ENCODE measurements at regions not wholly inside any gene's neighbourhood (a gene's known extent, or its start where the extent isn't known, plus 50 kb on each side); places are given as distances from the start of the nearest gene placed in this dataset.

DNA sequence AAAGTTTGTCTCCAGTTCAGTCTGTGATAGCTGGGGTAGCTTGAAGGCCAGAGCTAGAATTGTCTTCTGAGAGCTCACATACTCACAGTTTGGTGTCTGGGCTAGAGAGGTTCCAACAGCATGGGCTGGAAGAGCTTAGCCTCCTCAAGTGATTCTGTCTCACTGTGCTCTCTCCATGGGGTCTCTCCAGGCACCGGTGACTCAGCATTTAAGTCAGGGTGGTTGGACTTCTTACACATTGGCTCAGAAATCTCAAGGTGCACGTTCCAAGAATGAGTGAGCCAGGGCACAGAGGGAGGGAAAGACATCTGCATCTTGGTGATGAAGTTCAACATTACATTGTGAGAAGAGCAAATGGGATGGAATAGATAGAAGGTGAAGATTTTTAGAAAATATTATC, 207.3 kb upstream of the DDX18 start:
- H3K36me3 Mint-ChIP-seq, result peaks cover 3% of the 10 kb centered on the region
- Histone ChIP-seq H3K79me2 (ENCODE audit: low read depth) (no peaks in the 10 kb centered on the region), H3K27ac (no peak overlapping the region), H3K4me3 (no peak overlapping the region), H3K9ac (no peak overlapping the region), H3K4me2 (no peak overlapping the region), H3K4me1 (peaks cover 8% of the 10 kb centered on the region), H4K20me1 (ENCODE audit: low read depth) (no peaks in the 10 kb centered on the region), H3K27me3 (no peaks in the 10 kb centered on the region), H3K36me3 (no peaks in the 10 kb centered on the region), H3F3A (ENCODE audit: low read depth) (no peaks in the 10 kb centered on the region), H3K9me3 (ENCODE audit: low read depth) (no peaks in the 10 kb centered on the region), H2AFZ (replicated peaks) (no peak overlapping the region)
- H3K9me3 Mint-ChIP-seq, result no peaks in the 10 kb centered on the region
- no peak for TF ChIP-seq EZH2phosphoT487 (IDR thresholded peaks at IDR 0.05)
- TF ChIP-seq EZH2 (IDR thresholded peaks at IDR 0.05), result no peak
- TF ChIP-seq, protein P1, sequence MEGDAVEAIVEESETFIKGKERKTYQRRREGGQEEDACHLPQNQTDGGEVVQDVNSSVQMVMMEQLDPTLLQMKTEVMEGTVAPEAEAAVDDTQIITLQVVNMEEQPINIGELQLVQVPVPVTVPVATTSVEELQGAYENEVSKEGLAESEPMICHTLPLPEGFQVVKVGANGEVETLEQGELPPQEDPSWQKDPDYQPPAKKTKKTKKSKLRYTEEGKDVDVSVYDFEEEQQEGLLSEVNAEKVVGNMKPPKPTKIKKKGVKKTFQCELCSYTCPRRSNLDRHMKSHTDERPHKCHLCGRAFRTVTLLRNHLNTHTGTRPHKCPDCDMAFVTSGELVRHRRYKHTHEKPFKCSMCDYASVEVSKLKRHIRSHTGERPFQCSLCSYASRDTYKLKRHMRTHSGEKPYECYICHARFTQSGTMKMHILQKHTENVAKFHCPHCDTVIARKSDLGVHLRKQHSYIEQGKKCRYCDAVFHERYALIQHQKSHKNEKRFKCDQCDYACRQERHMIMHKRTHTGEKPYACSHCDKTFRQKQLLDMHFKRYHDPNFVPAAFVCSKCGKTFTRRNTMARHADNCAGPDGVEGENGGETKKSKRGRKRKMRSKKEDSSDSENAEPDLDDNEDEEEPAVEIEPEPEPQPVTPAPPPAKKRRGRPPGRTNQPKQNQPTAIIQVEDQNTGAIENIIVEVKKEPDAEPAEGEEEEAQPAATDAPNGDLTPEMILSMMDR (IDR thresholded peaks at IDR 0.05), result no peak
- H3K4me3 Mint-ChIP-seq, result no peak overlapping the region
- H3K27ac Mint-ChIP-seq, result no peak overlapping the region
- peaks cover 22% of the 10 kb centered on the region for H3K4me1 Mint-ChIP-seq
- DNase-seq (ENCODE audit: low spot score), result no peak
- H3K27me3 Mint-ChIP-seq (ENCODE audit: insufficient read depth, low read depth), result peaks cover 12% of the 10 kb centered on the region

DNA sequence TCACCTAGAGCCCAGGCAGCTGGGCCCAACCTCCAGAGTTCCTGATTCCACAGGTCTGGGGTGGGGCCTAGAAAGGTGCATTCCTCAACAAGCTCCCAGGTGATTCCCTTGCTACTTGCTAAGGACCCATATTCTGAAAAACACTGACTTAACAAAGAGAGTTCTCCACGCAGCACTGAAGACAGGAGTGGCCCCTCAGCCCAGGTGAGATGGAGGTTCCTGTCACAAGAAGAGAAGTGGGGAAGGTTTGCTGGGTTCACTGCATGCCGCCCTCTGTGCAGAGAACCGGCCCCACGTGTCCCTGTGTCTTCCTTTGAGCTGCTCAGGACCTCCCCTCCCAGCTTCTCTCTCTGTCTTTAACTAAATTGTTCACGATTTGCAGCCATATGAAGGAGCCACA, 201.4 kb upstream of the DDX18 start:
- H3K4me2 ChIP-seq, result no peak overlapping the region
- H3K36me3 Mint-ChIP-seq, result no peaks in the 10 kb centered on the region

DNA sequence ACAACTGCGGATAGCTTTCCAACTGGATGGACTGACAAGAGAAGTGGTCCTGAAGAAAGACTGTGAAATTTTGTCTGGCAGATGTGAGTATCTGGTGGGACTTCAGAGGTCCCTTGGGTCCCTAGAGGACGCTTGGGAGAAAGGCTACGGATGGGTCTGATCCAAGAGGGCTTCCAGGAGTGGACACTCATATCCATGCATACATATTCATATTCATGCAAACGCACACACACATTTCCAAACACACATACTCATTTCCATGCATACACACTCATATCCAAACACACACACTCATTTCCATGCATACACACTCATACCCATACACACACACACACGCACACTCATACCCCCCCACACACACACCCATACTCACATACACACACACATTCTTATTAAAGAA, 200.2 kb upstream of the DDX18 start:
- H3K27me3 ChIP-seq, result no peaks in the 10 kb centered on the region
- Mint-ChIP-seq H3K36me3 (no peaks in the 10 kb centered on the region), H3K4me1 (no peaks in the 10 kb centered on the region), H3K27me3 (ENCODE audit: insufficient read depth, low read depth) (peaks cover under 1% of the 10 kb centered on the region), H3K4me3 (no peak overlapping the region), H3K9me3 (no peaks in the 10 kb centered on the region), H3K27ac (no peak overlapping the region)
- H3K9ac ChIP-seq, result no peak overlapping the region
- no peaks in the 10 kb centered on the region for H3F3A ChIP-seq (ENCODE audit: low read depth)
- H3K4me3 ChIP-seq, result no peak overlapping the region
- H3K79me2 ChIP-seq (ENCODE audit: low read depth), result no peaks in the 10 kb centered on the region
- TF ChIP-seq, protein P1 (IDR thresholded peaks at IDR 0.05), result no peak
- TF ChIP-seq EZH2 (IDR thresholded peaks at IDR 0.05) (no peak), EZH2phosphoT487 (IDR thresholded peaks at IDR 0.05) (no peak)
- H3K4me2 ChIP-seq, result no peak overlapping the region
- no peaks in the 10 kb centered on the region for H3K36me3 ChIP-seq
- DNase-seq (ENCODE audit: low spot score), result no peak
- no peaks in the 10 kb centered on the region for H3K9me3 ChIP-seq (ENCODE audit: low read depth)
- no peaks in the 10 kb centered on the region for H3K4me1 ChIP-seq
- H2AFZ ChIP-seq (replicated peaks), result no peak overlapping the region
- H3K27ac ChIP-seq, result no peak overlapping the region
- peaks cover 4% of the 10 kb centered on the region for H4K20me1 ChIP-seq (ENCODE audit: low read depth)

More for the DNA sequence above, 201.4 kb upstream of the DDX18 start:
- H2AFZ ChIP-seq (replicated peaks), result no peak overlapping the region
- no peaks in the 10 kb centered on the region for H3K27me3 ChIP-seq
- no peak overlapping the region for H3K4me3 Mint-ChIP-seq
- no peak overlapping the region for H3K9ac ChIP-seq
- TF ChIP-seq EZH2 (IDR thresholded peaks at IDR 0.05) (no peak), EZH2phosphoT487 (IDR thresholded peaks at IDR 0.05) (no peak)
- TF ChIP-seq, protein P1 (IDR thresholded peaks at IDR 0.05), result no peak
- H3K4me1 ChIP-seq, result no peaks in the 10 kb centered on the region
- no peak overlapping the region for H3K27ac Mint-ChIP-seq
- H3K27me3 Mint-ChIP-seq (ENCODE audit: insufficient read depth, low read depth), result peaks cover 5% of the 10 kb centered on the region
- H3K9me3 ChIP-seq (ENCODE audit: low read depth), result no peaks in the 10 kb centered on the region
- DNase-seq (ENCODE audit: low spot score), result no peak
- no peaks in the 10 kb centered on the region for H3K9me3 Mint-ChIP-seq
- H3K27ac ChIP-seq, result no peak overlapping the region
- H4K20me1 ChIP-seq (ENCODE audit: low read depth), result peaks cover 4% of the 10 kb centered on the region
- H3K79me2 ChIP-seq (ENCODE audit: low read depth), result no peaks in the 10 kb centered on the region
- H3K36me3 ChIP-seq, result no peaks in the 10 kb centered on the region
- no peaks in the 10 kb centered on the region for H3F3A ChIP-seq (ENCODE audit: low read depth)
- no peaks in the 10 kb centered on the region for H3K4me1 Mint-ChIP-seq
- H3K4me3 ChIP-seq, result no peak overlapping the region

Measured in neural progenitor cell (in vitro differentiated cells).